Mammary epithelial cell (primary cell): ENCODE measurements at regions not wholly inside any gene's neighbourhood (a gene's known extent, or its start where the extent isn't known, plus 50 kb on each side); places are given as distances from the start of the nearest gene placed in this dataset.
"Not testable (repeated sequence)": the region's sequence is repeated elsewhere in the genome, so short reads cannot be mapped to it uniquely, and the experiment has no call there.

Experiments
- EZH2 ChIP-seq: IDR thresholded peaks from 2 replicates; pipeline ENCODE4 v1.6.1; 2012; ENCODE audit warnings: low read length, inconsistent platforms, borderline replicate concordance
- TF ChIP-seq, protein P1 (sequence below), 2 donors: IDR thresholded peaks in 1 of 2; conservative IDR thresholded peaks in 1 of 2; 2 replicates each; pipeline ENCODE4 v1.5.1; 2011 to 2012; ENCODE audit warnings: inconsistent platforms in 2 of 2, low read length in 2 of 2, mild to moderate bottlenecking in 2 of 2, control low read depth in 1 of 2, low read depth in 1 of 2; ENCODE audit not compliant: insufficient read depth in 1 of 2; ENCODE audit errors: extremely low read depth in 1 of 2

DNA sequence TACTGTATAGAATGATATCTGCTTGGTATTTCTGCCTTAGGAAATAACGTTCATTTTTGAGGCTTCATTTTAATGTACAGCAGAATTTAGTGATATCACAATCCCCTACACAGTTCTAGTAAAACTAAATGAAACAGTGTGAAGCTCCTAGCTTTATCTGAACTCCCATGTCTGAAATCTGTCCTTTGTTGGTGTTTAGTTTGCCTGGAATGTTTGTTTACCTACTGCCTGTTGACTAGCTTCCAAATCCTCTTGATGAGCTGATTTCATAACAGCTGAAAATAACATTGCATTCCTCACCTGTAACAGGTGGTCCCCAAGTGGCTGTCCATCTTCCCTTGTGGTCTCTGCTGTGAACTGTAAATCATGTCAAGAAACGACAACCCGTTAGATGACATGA is 629.1 kb downstream of the TTLL7 start:
- TF ChIP-seq, protein P1, sequence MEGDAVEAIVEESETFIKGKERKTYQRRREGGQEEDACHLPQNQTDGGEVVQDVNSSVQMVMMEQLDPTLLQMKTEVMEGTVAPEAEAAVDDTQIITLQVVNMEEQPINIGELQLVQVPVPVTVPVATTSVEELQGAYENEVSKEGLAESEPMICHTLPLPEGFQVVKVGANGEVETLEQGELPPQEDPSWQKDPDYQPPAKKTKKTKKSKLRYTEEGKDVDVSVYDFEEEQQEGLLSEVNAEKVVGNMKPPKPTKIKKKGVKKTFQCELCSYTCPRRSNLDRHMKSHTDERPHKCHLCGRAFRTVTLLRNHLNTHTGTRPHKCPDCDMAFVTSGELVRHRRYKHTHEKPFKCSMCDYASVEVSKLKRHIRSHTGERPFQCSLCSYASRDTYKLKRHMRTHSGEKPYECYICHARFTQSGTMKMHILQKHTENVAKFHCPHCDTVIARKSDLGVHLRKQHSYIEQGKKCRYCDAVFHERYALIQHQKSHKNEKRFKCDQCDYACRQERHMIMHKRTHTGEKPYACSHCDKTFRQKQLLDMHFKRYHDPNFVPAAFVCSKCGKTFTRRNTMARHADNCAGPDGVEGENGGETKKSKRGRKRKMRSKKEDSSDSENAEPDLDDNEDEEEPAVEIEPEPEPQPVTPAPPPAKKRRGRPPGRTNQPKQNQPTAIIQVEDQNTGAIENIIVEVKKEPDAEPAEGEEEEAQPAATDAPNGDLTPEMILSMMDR (conservative IDR thresholded peaks at IDR 0.05 in 1 of 2, IDR thresholded peaks at IDR 0.05 in 1 of 2; ENCODE audit: extremely low read depth in 1 of 2, insufficient read depth in 1 of 2, low read depth in 1 of 2, low read length in 2 of 2), result not testable (repeated sequence)
- TF ChIP-seq EZH2, result not testable (repeated sequence)
